ES-I3 (cell line): ENCODE measurements at regions not wholly inside any gene's neighbourhood (a gene's known extent, or its start where the extent isn't known, plus 50 kb on each side); places are given as distances from the start of the nearest gene placed in this dataset.

ENCODE experiments used
- H3K36me3 ChIP-seq: 2 replicates; pipeline ENCODE4 v1.6.1; 2013; ENCODE audit warnings: mild to moderate bottlenecking, low read length, control low read depth, moderate library complexity; ENCODE audit not compliant: insufficient read depth
- H3K4me1 ChIP-seq: 2 replicates; pipeline ENCODE4 v1.6.1; 2013; ENCODE audit warnings: mild to moderate bottlenecking, control low read depth, low read length; ENCODE audit not compliant: insufficient read depth
- H3K9ac ChIP-seq: 2 replicates; pipeline ENCODE4 v1.6.1; 2013; ENCODE audit warnings: low read depth, mild to moderate bottlenecking, low read length, moderate library complexity
- H3K9me3 ChIP-seq: 2 replicates; pipeline ENCODE4 v1.6.1; 2013; ENCODE audit warnings: mild to moderate bottlenecking, low read length, moderate library complexity; ENCODE audit not compliant: control insufficient read depth, insufficient read depth

- H3K4me1 ChIP-seq: no peaks in the 10 kb centered on the region
- H3K9ac ChIP-seq: no peak overlapping the region
- H3K9me3 ChIP-seq: no peaks in the 10 kb centered on the region
- H3K36me3 ChIP-seq: no peaks in the 10 kb centered on the region
Measured at GRCh38 chr20:51335329-51335841, 207.1 kb downstream of the NFATC2 start.

GRCh38 chr20:51334609-51335008 is 207.9 kb downstream of the NFATC2 start:
- H3K9ac ChIP-seq: no peak overlapping the region
- H3K4me1 ChIP-seq: no peaks in the 10 kb centered on the region
- no peaks in the 10 kb centered on the region for H3K36me3 ChIP-seq
- no peaks in the 10 kb centered on the region for H3K9me3 ChIP-seq

- Histone ChIP-seq H3K9ac (no peak overlapping the region), H3K4me1 (no peaks in the 10 kb centered on the region), H3K9me3 (no peaks in the 10 kb centered on the region; the same call in 1 of the 2 replicates), H3K36me3 (no peaks in the 10 kb centered on the region; the same call in 1 of the 2 replicates)
Measured at GRCh38 chr20:51333971-51334370, 208.5 kb downstream of the NFATC2 start.

DNA sequence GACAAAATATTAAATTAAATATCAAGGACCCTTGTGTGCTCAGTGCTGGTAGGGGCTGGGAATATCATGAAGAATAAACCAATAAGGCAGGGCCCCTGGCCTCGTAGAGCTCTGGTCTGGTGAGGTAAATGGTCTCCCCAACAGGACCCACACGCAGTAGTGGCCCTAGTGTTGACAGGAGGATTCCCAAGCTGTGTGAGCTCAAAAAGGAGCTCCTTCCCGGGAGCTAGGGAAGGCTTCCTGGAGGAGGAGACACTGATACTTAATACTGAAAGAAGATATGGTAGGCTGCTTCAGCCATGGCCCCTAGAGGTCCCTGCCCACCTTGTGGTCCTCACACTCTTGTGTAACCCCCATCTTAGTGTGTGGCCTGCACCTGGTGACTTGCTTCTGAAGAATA is 209.1 kb downstream of the NFATC2 start:
- Histone ChIP-seq H3K4me1 (no peaks in the 10 kb centered on the region), H3K9ac (no peak overlapping the region), H3K9me3 (no peaks in the 10 kb centered on the region; the same call in 1 of the 2 replicates), H3K36me3 (no peaks in the 10 kb centered on the region; the same call in 1 of the 2 replicates)

GRCh38 chr20:51331481-51331880 is 211.0 kb downstream of the NFATC2 start:
- no peaks in the 10 kb centered on the region; the same call in 1 of the 2 replicates for H3K9me3 ChIP-seq
- no peaks in the 10 kb centered on the region; the same call in 1 of the 2 replicates for H3K36me3 ChIP-seq
- H3K9ac ChIP-seq: no peak overlapping the region
- H3K4me1 ChIP-seq: no peaks in the 10 kb centered on the region

DNA sequence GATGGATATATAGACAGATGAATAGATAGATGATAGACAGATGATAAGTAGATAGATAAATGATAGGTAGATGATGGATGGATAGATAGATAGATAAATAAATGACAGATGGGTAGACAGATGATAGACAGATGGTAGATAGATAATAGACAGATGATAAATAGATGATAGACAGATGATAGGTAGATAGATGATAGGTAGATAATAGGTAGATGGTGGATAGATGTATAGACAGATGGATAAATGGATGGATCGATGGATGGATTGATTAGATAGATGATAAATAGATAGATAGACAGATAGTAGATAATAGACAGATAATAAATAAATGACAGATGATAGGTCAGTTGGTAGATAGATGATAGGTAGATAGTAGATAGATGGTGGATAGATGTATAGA is 212.7 kb downstream of the NFATC2 start:
- Histone ChIP-seq H3K4me1 (no peaks in the 10 kb centered on the region), H3K9me3 (no peaks in the 10 kb centered on the region; the same call in 1 of the 2 replicates), H3K36me3 (no peaks in the 10 kb centered on the region; the same call in 1 of the 2 replicates), H3K9ac (no peak overlapping the region)

GRCh38 chr20:51327251-51327841 is 215.2 kb downstream of the NFATC2 start:
- no peaks in the 10 kb centered on the region for H3K4me1 ChIP-seq
- no peaks in the 10 kb centered on the region; the same call in 1 of the 2 replicates for H3K36me3 ChIP-seq
- no peaks in the 10 kb centered on the region; the same call in 1 of the 2 replicates for H3K9me3 ChIP-seq
- no peak overlapping the region for H3K9ac ChIP-seq

GRCh38 chr20:51326201-51326819 is 216.2 kb downstream of the NFATC2 start:
- H3K36me3 ChIP-seq: no peaks in the 10 kb centered on the region; the same call in 1 of the 2 replicates
- no peak overlapping the region for H3K9ac ChIP-seq
- H3K4me1 ChIP-seq: peaks cover 8% of the 10 kb centered on the region
- H3K9me3 ChIP-seq: no peaks in the 10 kb centered on the region; the same call in 1 of the 2 replicates

DNA sequence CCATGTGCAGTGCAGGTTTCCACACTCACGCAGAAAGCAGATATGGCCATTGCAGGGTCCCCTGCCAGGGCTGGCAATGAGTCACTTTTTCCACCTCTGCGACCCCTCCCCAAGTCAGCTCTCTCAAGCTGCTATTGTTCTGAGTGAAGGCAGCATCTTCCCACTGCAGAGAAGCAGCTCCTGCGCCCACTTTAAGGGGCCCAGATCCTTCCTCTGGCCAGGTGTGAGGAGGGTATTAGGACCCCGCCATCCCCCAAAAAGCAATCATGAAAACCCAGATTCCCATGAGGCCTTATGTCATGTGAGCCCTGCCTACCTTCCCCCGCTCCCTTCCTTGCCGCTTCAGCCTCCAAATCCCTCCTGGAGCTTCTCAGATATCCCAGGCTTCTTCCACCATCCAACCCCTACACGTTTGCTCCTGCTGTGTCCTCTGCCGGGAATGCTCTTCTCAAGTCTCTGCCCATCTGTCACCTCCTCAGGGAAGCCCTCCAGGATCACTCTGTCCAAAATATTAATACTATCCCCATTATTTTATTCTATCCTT is 220.3 kb downstream of the NFATC2 start:
- Histone ChIP-seq H3K9ac (no peak overlapping the region), H3K36me3 (no peaks in the 10 kb centered on the region), H3K9me3 (no peaks in the 10 kb centered on the region), H3K4me1 (peaks cover 17% of the 10 kb centered on the region)

DNA sequence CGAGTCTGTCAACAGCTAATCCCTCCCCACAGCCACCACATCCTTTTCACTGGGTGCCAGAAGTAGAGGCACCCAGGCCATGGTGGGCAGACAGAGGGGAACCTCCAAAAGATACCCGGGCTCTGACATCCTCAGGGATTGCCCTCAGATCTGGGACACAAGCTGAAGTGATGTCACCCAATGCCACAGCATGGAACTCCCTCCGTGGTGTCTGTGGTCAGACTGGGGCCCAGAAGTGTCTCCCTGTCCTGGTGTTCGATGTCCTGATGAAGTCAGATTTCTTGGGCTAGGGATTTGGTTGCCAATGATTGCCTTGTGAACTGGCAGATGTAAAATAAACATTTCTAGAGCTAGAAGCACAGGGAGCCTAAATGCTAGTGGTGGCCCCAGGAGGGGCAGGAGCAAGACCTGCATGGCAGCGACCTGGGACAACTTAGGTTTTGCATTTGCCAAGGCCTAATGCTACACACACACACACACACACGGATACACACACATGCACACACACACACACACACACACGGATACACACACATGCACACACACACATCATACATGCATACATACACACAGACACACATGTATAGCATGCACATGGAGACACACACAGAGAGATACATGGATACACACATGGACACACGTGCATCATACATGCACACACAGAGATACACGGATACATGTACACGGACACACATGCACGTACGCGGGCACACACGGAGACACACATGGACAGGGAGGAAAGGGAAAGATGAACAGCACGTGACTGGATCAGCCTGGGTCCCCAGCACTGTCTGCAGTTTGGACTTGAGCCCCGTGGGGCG is 221.0 kb downstream of the NFATC2 start:
- Histone ChIP-seq H3K9ac (no peak overlapping the region), H3K9me3 (no peaks in the 10 kb centered on the region), H3K36me3 (no peaks in the 10 kb centered on the region), H3K4me1 (peaks cover 17% of the 10 kb centered on the region)

GRCh38 chr20:51319522-51319921 is 223.0 kb downstream of the NFATC2 start:
- H3K9me3 ChIP-seq: no peaks in the 10 kb centered on the region
- H3K4me1 ChIP-seq: peaks cover 17% of the 10 kb centered on the region
- H3K9ac ChIP-seq: no peak overlapping the region
- no peaks in the 10 kb centered on the region for H3K36me3 ChIP-seq

- H3K4me1 ChIP-seq: peaks cover 19% of the 10 kb centered on the region
- no peaks in the 10 kb centered on the region for H3K9me3 ChIP-seq
- no peaks in the 10 kb centered on the region for H3K36me3 ChIP-seq
- H3K9ac ChIP-seq: no peak overlapping the region
Measured at GRCh38 chr20:51318058-51318949, 224.2 kb downstream of the NFATC2 start.

DNA sequence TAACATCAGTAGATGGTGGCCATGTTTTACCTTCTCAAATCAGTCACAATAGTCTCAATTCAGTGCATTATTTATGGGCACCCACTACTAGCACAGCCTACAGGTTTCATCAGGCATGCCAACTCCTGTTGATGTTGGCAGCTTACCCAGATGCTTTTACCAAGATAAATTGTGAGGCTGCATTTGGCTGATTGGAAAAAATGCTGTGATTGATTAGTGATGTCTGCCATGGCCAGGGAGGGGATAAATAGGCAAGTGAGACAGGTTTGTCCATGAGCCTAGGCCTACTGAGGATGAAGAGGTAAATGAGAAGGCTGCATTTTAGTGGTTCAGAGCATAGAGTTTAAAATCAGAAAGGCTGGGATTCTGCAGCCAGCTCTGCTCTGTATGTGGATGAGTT is 227.1 kb downstream of the NFATC2 start:
- peaks cover 19% of the 10 kb centered on the region for H3K4me1 ChIP-seq
- peaks cover 3% of the 10 kb centered on the region; the same call in 1 of the 2 replicates for H3K9me3 ChIP-seq
- H3K9ac ChIP-seq: no peak overlapping the region
- H3K36me3 ChIP-seq: no peaks in the 10 kb centered on the region
